Thymus (tissue), 11 donors: ENCODE measurements at regions not wholly inside any gene's neighbourhood (a gene's known extent, or its start where the extent isn't known, plus 50 kb on each side); places are given as distances from the start of the nearest gene placed in this dataset.
A peak's percentile ranks its signal among the peaks of the same experiment; 100 is the strongest.

Experiments used
- DNase-seq, 9 donors: peaks; one replicate each; pipeline ENCODE4 v3.0.0-alpha.2; 2013; ENCODE audit warnings: low spot score in 9 of 9, low read depth in 6 of 9, missing footprints in 1 of 9
- H3K27ac ChIP-seq, 2 donors: one replicate each; pipeline ENCODE4 v1.5.1; 2013; ENCODE audit warnings: control low read depth in 1 of 2, low read depth in 1 of 2, low read length in 1 of 2, mild to moderate bottlenecking in 1 of 2, moderate library complexity in 1 of 2
- H3K27me3 ChIP-seq, 2 donors: one replicate each; pipeline ENCODE4 v1.5.1; 2013; ENCODE audit warnings: low read length in 1 of 2; ENCODE audit not compliant: control insufficient read depth in 2 of 2, insufficient read depth in 1 of 2
- H3K36me3 ChIP-seq, 2 donors: one replicate each; pipeline ENCODE4 v1.5.1; 2013; ENCODE audit warnings: low read length in 1 of 2, mild to moderate bottlenecking in 1 of 2, moderate library complexity in 1 of 2; ENCODE audit not compliant: control insufficient read depth in 2 of 2, insufficient read depth in 2 of 2
- H3K4me1 ChIP-seq, 2 donors: one replicate each; pipeline ENCODE4 v1.5.1; 2013; ENCODE audit warnings: low read length in 2 of 2; ENCODE audit not compliant: control insufficient read depth in 2 of 2, insufficient read depth in 2 of 2
- H3K4me3 ChIP-seq, 2 donors: one replicate each; pipeline ENCODE4 v1.5.1; 2013; ENCODE audit warnings: low read length in 2 of 2, control low read depth in 1 of 2, mild to moderate bottlenecking in 1 of 2
- H3K9me3 ChIP-seq, 2 donors: one replicate each; pipeline ENCODE4 v1.5.1; 2013; ENCODE audit warnings: low read length in 1 of 2, mild to moderate bottlenecking in 1 of 2; ENCODE audit not compliant: control insufficient read depth in 2 of 2, insufficient read depth in 1 of 2
- WGBS: extraction: QIAGEN DNeasy Blood & Tissue Kit; methylation state at CpG from one replicate; pipeline ENCODE4 v1.1.7; 2013; 5-methylcytosine and 5-hydroxymethylcytosine counted together
- donor health status: healthy.

GRCh38 chr3:99532246-99532645, 106.1 kb upstream of the COL8A1 start:
- no peaks in the 10 kb centered on the region for H3K4me1 ChIP-seq
- no peaks in the 10 kb centered on the region for H3K9me3 ChIP-seq
- peak in 4 of 9 donors; percentile 2 to 13 (median 6) for DNase-seq
- H3K4me3 ChIP-seq = no peak overlapping the region
- no peaks in the 10 kb centered on the region for H3K27me3 ChIP-seq
- no peak overlapping the region for H3K27ac ChIP-seq
- 70% methylated on average over 2 of the region's 2 CpGs for WGBS
- no peaks in the 10 kb centered on the region for H3K36me3 ChIP-seq

- Histone ChIP-seq H3K36me3 (no peaks in the 10 kb centered on the region), H3K9me3 (no peaks in the 10 kb centered on the region), H3K4me3 (no peak overlapping the region), H3K27ac (no peak overlapping the region), H3K4me1 (no peaks in the 10 kb centered on the region), H3K27me3 (no peaks in the 10 kb centered on the region)
- WGBS = 94% methylated on average over 1 of the region's 1 CpG
- no peak for DNase-seq
Observed at GRCh38 chr3:99529265-99529664, 109.1 kb upstream of the COL8A1 start.

GRCh38 chr3:99526921-99527320, 111.5 kb upstream of the COL8A1 start:
- 92% methylated on average over 4 of the region's 4 CpGs for WGBS
- Histone ChIP-seq H3K27ac (no peak overlapping the region), H3K27me3 (no peaks in the 10 kb centered on the region), H3K4me1 (no peaks in the 10 kb centered on the region), H3K36me3 (no peaks in the 10 kb centered on the region), H3K9me3 (no peaks in the 10 kb centered on the region), H3K4me3 (no peak overlapping the region)
- DNase-seq = no peak

- Histone ChIP-seq H3K4me3 (no peak overlapping the region), H3K9me3 (no peaks in the 10 kb centered on the region), H3K27ac (no peak overlapping the region), H3K4me1 (no peaks in the 10 kb centered on the region), H3K27me3 (no peaks in the 10 kb centered on the region), H3K36me3 (no peaks in the 10 kb centered on the region)
- DNase-seq = no peak
Observed at GRCh38 chr3:99524559-99524958, 113.8 kb upstream of the COL8A1 start.

- Histone ChIP-seq H3K4me1 (no peaks in the 10 kb centered on the region), H3K27ac (no peak overlapping the region), H3K36me3 (no peaks in the 10 kb centered on the region), H3K9me3 (no peaks in the 10 kb centered on the region), H3K4me3 (no peak overlapping the region), H3K27me3 (no peaks in the 10 kb centered on the region)
- DNase-seq = no peak
- 91% methylated on average over 3 of the region's 3 CpGs for WGBS
Observed at GRCh38 chr3:99523431-99524127, 114.8 kb upstream of the COL8A1 start.

GRCh38 chr3:99522147-99522546, 116.2 kb upstream of the COL8A1 start:
- Histone ChIP-seq H3K4me1 (no peaks in the 10 kb centered on the region), H3K27ac (no peak overlapping the region), H3K36me3 (no peaks in the 10 kb centered on the region), H3K4me3 (no peak overlapping the region), H3K27me3 (no peaks in the 10 kb centered on the region), H3K9me3 (no peaks in the 10 kb centered on the region)
- no peak for DNase-seq
- WGBS = 94% methylated on average over 2 of the region's 2 CpGs

- H3K9me3 ChIP-seq = no peaks in the 10 kb centered on the region
- no peaks in the 10 kb centered on the region for H3K27me3 ChIP-seq
- no peak overlapping the region for H3K4me3 ChIP-seq
- no peak for DNase-seq
- 96% methylated on average over 2 of the region's 2 CpGs for WGBS
- H3K27ac ChIP-seq = no peak overlapping the region
- no peaks in the 10 kb centered on the region for H3K36me3 ChIP-seq
- H3K4me1 ChIP-seq = no peaks in the 10 kb centered on the region
Observed at GRCh38 chr3:99521551-99521950, 116.8 kb upstream of the COL8A1 start.

- Histone ChIP-seq H3K27ac (no peak overlapping the region), H3K27me3 (no peaks in the 10 kb centered on the region), H3K9me3 (no peaks in the 10 kb centered on the region), H3K4me3 (no peak overlapping the region), H3K4me1 (no peaks in the 10 kb centered on the region), H3K36me3 (no peaks in the 10 kb centered on the region)
- no peak for DNase-seq
Observed at GRCh38 chr3:99520513-99520912, 117.9 kb upstream of the COL8A1 start.

- Histone ChIP-seq H3K4me1 (no peaks in the 10 kb centered on the region), H3K27ac (no peak overlapping the region), H3K27me3 (no peaks in the 10 kb centered on the region), H3K9me3 (no peaks in the 10 kb centered on the region), H3K36me3 (no peaks in the 10 kb centered on the region), H3K4me3 (no peak overlapping the region)
- no peak for DNase-seq
- WGBS = 96% methylated on average over 1 of the region's 1 CpG
Observed at GRCh38 chr3:99516936-99517335, 121.5 kb upstream of the COL8A1 start.

GRCh38 chr3:99515891-99516290, 122.5 kb upstream of the COL8A1 start:
- no peaks in the 10 kb centered on the region for H3K9me3 ChIP-seq
- no peak overlapping the region for H3K27ac ChIP-seq
- no peaks in the 10 kb centered on the region for H3K36me3 ChIP-seq
- 94% methylated on average over 4 of the region's 4 CpGs for WGBS
- no peaks in the 10 kb centered on the region for H3K4me1 ChIP-seq
- H3K4me3 ChIP-seq = no peak overlapping the region
- H3K27me3 ChIP-seq = no peaks in the 10 kb centered on the region
- no peak for DNase-seq
